ENCODE measurements at regions not wholly inside any gene's neighbourhood (a gene's known extent, or its start where the extent isn't known, plus 50 kb on each side); places are given as distances from the start of the nearest gene placed in this dataset.

DNA sequence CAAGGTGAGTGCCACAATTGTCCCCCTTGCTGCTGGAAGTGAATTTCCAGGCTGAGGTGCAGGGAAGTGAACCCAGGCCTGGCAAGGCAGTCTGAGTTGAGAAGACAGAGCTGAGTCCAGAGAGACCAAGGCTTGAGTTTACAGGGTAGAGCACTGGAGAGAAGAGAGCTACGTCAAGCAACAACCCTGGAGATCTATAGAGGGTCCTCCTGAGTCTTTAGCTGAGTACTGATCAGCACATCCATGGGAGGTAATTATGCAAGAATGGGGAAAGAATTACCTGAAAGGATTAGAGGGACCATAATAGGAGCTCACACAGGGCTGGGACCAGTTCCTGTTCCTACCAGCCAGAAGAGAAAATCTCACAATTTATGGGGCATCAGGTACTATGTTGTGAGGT, 190.7 kb downstream of the NEDD1 start:
- no peak for DNase-seq

- DNase-seq, result no peak
Observed at GRCh38 chr12:97109441-97109840, 202.4 kb downstream of the NEDD1 start.

DNA sequence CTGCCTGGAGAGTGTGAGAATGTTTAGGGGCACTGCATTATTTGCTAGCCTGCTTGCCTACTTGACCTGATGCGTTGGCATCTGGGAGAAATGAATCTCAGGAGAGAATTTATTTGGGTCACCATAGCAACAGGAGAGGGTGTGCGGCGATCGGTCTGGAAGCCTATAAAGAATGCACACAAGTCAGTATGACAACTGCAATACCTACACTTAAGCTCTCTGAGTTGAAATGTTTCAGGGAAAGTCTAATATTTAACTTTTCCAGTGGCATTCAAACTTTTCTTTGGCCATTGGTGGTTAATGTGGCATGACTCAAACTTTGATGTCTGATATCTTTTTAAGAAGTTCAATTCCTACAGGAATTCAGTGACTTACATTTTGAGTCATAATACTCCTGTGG, 205.1 kb downstream of the NEDD1 start:
- DNase-seq, result no peak

DNA sequence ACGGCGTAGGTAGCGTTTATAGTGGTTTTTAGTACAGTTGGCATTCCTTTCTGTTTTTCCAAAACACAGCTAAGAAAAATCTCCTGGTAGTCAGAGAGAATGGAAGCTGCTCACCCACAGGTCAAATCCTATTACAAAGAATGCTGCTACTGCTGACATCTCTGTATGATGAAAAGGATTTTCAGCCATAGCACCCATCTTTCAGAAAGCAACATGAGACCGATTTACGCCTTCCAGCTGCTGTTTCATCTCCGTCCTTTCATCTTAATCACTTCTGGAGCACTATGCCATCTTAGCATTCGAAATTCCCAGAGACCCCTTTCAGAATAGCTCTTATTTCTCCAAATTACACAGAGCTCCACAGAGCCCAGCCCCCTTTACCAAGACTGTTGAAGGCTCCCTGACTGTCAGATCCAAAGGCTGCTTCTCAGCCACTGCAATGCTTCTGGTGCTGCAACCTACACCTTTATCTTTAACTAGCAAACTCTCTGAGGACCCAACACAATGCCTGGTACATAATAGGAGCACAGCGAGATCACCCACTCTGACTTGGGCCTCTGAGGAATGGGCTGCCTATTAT, 211.8 kb downstream of the NEDD1 start:
- DNase-seq, result no peak

DNA sequence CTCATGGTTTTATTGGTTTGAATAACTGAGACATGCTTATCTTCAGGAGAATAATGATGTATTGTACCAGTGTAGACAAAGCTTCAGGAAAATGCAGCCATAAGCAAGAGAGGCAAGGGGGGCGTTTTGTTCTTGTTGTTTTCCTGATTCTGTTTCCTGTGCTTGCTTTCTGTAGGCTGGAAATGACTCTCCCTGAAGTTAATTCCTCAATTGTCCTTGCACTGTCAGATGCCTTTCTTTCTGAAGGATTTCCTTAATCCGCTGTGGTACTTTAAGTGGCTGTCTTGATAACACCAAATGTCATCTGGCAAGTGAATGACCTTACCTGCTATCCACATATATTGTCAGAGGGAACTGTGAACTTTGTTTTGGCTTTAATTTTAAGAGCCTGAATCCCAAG, 220.0 kb downstream of the NEDD1 start:
- DNase-seq, result no peak

DNA sequence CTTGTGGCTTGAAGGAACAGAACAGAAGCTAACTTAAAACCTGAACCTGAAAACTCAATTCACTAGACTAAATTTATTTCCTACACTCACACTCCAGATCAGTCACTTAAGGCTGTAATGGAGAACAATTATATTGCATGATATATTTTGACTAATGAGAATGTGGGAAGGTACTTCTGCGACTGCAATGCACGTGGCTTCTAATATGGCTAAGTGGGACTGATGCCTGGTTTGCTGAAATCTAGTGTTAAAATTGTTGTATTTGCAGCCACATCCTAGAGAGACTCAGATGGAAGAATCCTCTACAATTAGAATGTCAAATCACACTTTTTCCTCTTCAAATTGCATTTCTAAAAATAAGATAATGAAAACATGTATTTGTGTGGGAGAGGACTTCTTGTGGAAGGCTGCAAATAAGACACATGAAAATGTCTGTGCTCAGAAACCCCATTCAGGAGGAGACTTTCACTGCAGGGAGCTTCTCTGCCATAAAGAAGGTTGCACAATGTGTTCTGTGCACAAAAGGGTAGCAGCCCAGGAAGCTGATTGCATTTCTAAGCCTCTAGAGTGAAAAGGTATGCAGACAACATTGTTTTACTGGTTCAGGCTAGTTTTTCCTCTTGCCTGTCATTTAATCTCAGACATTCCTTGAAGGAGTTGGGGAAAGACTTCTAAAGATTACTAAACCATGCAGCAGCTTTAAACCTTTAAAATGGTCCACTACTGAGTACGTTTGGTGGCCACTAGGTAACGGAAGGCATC, 224.3 kb downstream of the NEDD1 start:
- DNase-seq, result no peak

DNA sequence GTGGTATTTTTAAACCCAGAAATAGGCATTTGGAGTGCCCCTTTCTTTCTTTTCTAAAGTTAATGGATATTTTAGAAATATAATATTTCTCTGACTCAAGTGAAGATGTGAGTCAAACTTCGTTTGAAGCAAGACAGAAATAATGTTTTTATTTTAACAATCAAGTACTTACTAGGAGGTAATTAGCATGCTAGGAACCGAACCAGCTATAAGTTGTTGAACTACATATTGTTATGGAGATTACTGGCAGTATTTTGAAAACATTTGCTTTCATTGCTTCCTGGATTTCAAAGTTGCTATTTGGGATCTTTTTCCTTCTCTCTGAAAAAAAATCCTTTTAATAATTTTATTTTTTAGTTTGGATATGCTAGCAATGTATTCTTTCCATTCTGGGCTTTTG, 225.2 kb downstream of the NEDD1 start:
- DNase-seq, result no peak

GRCh38 chr12:97134495-97134894, 227.4 kb downstream of the NEDD1 start:
- DNase-seq, result no peak

- no peak for DNase-seq
Observed at GRCh38 chr12:97140355-97140754, 233.3 kb downstream of the NEDD1 start.

GRCh38 chr12:97142737-97143410, 235.8 kb downstream of the NEDD1 start:
- DNase-seq, result no peak

GRCh38 chr12:97148941-97149559, 242.0 kb downstream of the NEDD1 start:
- peak; percentile 45 for DNase-seq

- no peak for DNase-seq
Observed at GRCh38 chr12:97151481-97151880, 244.4 kb downstream of the NEDD1 start.

- no peak for DNase-seq
Observed at GRCh38 chr12:97159377-97159776, 252.3 kb downstream of the NEDD1 start.

DNA sequence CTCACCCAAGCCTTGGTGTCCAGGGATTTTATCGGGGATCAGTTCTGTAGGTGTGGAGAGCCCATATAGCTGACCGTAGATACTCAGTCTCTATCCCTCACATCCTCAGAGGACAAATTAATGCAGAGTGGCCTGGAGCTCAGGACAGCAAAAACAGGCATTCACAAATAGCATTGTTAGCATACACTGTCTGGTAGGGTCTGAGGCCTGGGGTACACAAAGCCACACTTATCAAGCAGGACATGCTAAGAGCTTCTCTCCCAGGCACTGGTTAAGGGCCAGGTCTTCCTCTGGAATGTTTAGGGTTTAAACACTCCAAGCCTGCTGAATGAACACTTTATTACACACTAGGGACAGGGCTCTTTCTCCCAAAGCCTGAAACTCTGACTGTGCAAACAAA, 253.2 kb downstream of the NEDD1 start:
- DNase-seq, result no peak

DNA sequence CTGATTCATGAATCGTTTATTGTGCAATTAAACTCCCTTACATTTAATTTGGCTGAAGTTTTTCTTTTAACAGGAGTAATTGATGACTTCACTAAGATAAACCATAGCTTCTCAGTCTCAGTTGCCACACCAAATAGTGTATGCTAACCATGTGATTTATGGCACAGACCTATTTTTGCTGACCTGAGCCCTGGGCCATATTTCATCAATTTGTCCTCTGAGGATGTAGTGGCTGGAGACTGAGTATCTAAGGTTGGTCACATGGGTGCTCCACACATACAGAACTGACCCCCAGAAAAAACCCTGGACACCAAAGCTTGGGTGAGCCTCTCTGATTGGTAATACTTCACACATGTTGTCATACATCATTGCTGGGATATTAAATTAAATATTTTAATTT, 255.1 kb downstream of the NEDD1 start:
- no peak for DNase-seq

DNA sequence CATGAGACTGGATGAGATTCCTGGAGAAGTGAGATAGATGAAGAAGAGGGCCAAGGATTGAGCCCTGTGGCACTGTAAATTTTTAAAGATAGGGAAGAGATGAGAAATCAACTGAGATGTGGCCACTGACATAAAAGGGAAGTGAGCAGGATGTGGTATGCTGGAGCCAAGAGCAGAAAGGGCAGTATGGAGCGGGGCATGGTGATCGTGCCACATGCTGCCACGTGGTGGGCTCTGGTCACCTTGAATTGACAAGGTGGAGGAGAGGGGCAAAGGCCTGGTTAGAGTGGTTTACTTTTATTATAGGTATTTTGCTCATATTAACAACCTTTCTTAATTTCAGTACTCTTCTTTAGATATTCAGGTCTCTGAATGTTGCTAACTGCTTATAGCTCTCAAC, 257.9 kb downstream of the NEDD1 start:
- no peak for DNase-seq

DNA sequence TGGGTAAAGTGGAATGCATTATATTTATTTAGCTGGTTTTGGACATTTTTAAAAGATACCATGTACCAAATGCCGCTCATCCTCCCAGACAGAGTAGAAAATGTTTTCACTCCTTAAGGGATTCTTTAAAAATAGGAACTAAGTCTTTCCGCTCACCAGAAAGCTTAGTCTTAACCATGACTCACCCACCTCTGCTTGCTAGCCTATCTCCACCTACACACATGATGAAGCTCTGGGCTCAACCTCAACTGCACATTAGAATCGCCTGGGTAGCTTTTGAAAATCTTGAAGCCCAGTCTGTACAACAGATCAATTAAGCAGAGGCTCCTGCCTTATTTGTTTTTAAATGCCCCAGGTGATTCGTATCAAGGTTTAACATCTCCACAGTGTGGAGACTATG, 260.5 kb downstream of the NEDD1 start:
- no peak for DNase-seq

DNA sequence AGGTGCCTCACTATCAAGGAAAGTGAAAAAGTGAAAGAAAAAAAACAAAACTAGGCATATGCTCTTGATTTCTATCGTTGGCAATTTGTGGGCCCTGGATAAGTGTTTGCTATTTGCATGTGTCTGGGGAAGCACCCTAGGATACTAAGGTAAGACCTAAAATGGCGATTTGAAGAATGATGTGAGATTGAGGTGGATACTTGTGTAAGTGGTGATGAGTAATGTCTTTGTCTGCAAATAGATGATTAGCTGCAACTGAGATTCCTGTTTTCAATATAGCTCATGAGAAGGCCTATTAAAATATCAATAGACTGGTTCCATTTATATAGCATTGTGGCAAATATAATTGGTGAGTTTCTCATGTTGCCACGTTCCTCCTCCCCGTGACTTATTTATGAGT, 261.7 kb downstream of the NEDD1 start:
- DNase-seq, result no peak

GRCh38 chr12:97169889-97170567, 263.0 kb downstream of the NEDD1 start:
- no peak for DNase-seq

DNA sequence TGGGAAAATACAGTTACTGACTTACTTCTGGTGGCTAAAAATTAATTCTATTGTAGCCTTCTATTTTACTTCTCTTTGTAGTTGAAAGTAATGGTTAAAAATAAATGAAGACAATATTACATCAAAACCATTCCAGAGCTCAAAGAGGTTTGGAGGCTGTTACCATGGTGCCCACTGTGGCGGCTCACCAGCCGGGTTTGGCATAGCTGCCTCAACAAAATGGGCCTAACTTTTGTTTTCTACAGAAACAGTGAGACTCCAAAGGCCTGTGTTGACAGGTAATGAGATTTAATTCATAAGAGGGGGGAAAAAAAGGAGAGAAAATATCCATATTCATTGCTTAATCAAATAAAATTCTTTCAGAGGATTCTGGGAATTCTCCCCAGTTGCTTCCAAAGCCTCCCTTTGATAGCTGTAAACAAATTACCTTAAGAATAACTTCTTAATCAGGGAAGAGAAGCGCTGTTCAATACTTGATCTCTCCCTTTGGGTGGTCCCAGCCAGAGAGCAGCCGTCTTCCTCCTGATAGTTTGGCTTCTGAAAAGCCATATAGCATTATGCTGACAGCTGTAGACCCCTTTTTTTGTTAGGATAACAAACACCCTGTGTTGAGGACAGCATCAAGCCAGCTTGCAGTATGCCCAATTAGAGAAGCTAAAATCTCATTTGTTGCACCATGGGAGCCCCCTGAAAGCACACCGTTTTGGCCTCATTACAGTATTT, 266.8 kb downstream of the NEDD1 start:
- no peak for DNase-seq

- no peak for DNase-seq
Observed at GRCh38 chr12:97177481-97177880, 270.4 kb downstream of the NEDD1 start.

DNA sequence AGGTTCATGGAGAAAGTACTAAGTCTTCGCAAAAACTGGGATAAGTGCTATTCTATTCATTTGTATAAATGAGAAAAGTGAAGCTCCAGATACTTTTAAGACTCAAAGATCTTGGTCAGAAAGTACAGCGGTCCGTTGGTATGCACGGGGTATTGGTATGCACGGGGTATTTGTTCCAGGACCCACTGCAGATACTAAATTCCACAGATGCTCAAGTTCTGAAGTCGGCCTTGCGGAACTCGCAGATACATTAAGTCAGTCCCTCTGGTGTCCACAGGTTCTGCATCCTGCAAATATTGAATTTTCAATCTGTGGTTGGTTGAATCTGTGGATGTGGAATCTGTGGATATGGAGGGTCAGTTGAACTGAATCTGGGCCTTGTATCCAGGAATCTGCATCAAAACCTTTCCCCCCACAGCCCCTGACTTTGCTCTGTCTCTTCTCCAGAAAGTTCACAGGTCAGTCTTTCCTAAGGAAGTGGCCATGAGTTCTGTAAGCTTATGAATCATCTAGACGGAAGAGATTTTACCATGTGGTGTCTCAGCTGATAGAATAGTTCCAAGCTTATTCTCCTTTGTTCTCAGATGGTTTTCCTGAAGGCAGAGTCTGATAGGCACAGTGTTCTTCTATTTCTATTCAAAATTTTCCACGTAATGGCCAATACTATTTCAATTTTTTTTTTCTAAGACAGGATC, 274.7 kb downstream of the NEDD1 start:
- no peak for DNase-seq
